ENCODE measurements at regions not wholly inside any gene's neighbourhood (a gene's known extent, or its start where the extent isn't known, plus 50 kb on each side); places are given as distances from the start of the nearest gene placed in this dataset.

DNA sequence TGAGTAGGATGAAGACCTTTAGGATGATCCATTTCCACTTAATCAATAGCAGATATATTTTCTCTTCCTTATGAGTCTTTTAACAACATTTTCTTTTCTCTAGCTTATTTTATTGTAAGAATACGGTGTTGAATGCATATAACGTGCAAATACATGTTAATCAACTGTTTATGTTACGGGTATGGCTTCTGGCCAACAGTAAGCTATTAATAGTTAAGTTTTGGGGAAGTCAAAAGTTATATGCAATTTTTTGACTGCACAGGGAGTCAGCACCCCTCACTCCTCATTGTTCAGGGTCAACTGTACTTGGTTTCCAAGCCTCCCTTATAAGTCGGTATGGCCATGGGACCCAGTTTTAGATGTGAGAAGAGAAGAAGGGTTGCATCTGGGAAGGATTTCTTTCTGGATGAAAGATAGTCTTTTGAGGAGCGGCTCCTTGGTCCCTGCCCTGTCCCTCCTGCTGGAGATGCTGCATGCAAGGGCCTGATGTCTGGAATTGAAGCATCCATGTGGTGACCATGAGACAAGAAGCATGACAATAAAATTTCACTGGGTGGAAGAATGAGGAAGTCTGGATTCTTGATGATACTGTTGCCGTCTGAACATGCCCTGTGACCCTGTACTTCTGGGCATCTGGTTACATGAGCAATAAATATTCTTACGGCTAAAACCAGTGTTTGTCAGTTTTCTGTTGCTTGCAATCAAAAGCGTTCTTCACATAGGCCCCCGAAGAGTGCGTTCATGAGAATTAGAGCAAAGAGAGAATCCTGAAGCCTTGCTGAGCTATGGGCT, 194.7 kb upstream of the PMEPA1 start:
- TF ChIP-seq, protein P1, sequence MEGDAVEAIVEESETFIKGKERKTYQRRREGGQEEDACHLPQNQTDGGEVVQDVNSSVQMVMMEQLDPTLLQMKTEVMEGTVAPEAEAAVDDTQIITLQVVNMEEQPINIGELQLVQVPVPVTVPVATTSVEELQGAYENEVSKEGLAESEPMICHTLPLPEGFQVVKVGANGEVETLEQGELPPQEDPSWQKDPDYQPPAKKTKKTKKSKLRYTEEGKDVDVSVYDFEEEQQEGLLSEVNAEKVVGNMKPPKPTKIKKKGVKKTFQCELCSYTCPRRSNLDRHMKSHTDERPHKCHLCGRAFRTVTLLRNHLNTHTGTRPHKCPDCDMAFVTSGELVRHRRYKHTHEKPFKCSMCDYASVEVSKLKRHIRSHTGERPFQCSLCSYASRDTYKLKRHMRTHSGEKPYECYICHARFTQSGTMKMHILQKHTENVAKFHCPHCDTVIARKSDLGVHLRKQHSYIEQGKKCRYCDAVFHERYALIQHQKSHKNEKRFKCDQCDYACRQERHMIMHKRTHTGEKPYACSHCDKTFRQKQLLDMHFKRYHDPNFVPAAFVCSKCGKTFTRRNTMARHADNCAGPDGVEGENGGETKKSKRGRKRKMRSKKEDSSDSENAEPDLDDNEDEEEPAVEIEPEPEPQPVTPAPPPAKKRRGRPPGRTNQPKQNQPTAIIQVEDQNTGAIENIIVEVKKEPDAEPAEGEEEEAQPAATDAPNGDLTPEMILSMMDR (conservative IDR thresholded peaks at IDR 0.05; ENCODE audit: low read length): no peak
- TF ChIP-seq EZH2phosphoT487 (IDR thresholded peaks at IDR 0.05; ENCODE audit: borderline replicate concordance, low read depth, low read length): no peak

All from OCI-LY7 (cell line).